Mesenchymal stem cell (in vitro differentiated cells and primary cell): ENCODE measurements at regions not wholly inside any gene's neighbourhood (a gene's known extent, or its start where the extent isn't known, plus 50 kb on each side); places are given as distances from the start of the nearest gene placed in this dataset.

Source experiments
- DNase-seq: peaks from one replicate; pipeline ENCODE4 v3.0.0-alpha.2; 2013
- H2AFZ ChIP-seq: one replicate; pipeline ENCODE4 v1.6.1; 2013; ENCODE audit warnings: low read depth, mild to moderate bottlenecking, control low read depth, inconsistent platforms, low read length, moderate library complexity
- H2AK5ac ChIP-seq: 2 replicates; pipeline ENCODE4 v1.6.1; 2013; ENCODE audit warnings: low read length, moderate library complexity, mild to moderate bottlenecking, inconsistent platforms; ENCODE audit not compliant: severe bottlenecking
- H2BK120ac ChIP-seq: one replicate; pipeline ENCODE4 v1.6.1; 2013; ENCODE audit warnings: low read depth, mild to moderate bottlenecking, inconsistent platforms, low read length, moderate library complexity
- H2BK12ac ChIP-seq, 2 experiments: one replicate each; pipeline ENCODE4 v1.6.1; 2013; ENCODE audit warnings: inconsistent platforms in 2 of 2, low read length in 2 of 2, mild to moderate bottlenecking in 2 of 2, moderate library complexity in 2 of 2, control low read depth in 1 of 2
- H2BK15ac ChIP-seq: one replicate; pipeline ENCODE4 v1.6.1; 2013; ENCODE audit warnings: mild to moderate bottlenecking, low read depth, inconsistent platforms; ENCODE audit not compliant: poor library complexity, severe bottlenecking
- H2BK5ac ChIP-seq: 2 replicates; pipeline ENCODE4 v1.6.1; 2013; ENCODE audit warnings: low read depth, mild to moderate bottlenecking, low read length, control low read depth, inconsistent platforms; ENCODE audit not compliant: poor library complexity, severe bottlenecking
- H3K14ac ChIP-seq, 2 experiments: one replicate each; pipeline ENCODE4 v1.6.1; 2013; ENCODE audit warnings: inconsistent platforms in 2 of 2, low read length in 2 of 2, control low read depth in 1 of 2, mild to moderate bottlenecking in 1 of 2, moderate library complexity in 1 of 2
- H3K18ac ChIP-seq, 2 experiments: one replicate each; pipeline ENCODE4 v1.6.1; 2013; ENCODE audit warnings: inconsistent platforms in 2 of 2, low read length in 2 of 2, control low read depth in 1 of 2, low read depth in 1 of 2, mild to moderate bottlenecking in 1 of 2
- H3K23ac ChIP-seq, 2 experiments: one replicate each; pipeline ENCODE4 v1.6.1; 2013; ENCODE audit warnings: inconsistent platforms in 2 of 2, low read length in 2 of 2, mild to moderate bottlenecking in 2 of 2, moderate library complexity in 2 of 2, control low read depth in 1 of 2
- H3K27ac ChIP-seq: 2 replicates; pipeline ENCODE4 v1.5.1; 2013; ENCODE audit warnings: mild to moderate bottlenecking, moderate library complexity, low read length, control low read depth, inconsistent platforms; ENCODE audit not compliant: poor library complexity, severe bottlenecking
- H3K27me3 ChIP-seq, 2 experiments: 2 replicates each; pipeline versions ENCODE4 v1.6.1 to v1.7.0; 2013; ENCODE audit warnings: low read length in 2 of 2, mild to moderate bottlenecking in 2 of 2, moderate library complexity in 2 of 2, control low read depth in 1 of 2, inconsistent platforms in 1 of 2; ENCODE audit not compliant: control insufficient read depth in 1 of 2, insufficient read depth in 1 of 2
- H3K36me3 ChIP-seq, 2 experiments: 2 replicates each; pipeline versions ENCODE4 v1.6.1 to v1.7.0; 2013; ENCODE audit warnings: low read length in 2 of 2, control low read depth in 1 of 2, inconsistent platforms in 1 of 2, low read depth in 1 of 2, mild to moderate bottlenecking in 1 of 2; ENCODE audit not compliant: insufficient read depth in 2 of 2, control insufficient read depth in 1 of 2
- H3K4ac ChIP-seq, 2 experiments: one replicate each; pipeline ENCODE4 v1.6.1; 2013; ENCODE audit warnings: inconsistent platforms in 2 of 2, low read length in 2 of 2, mild to moderate bottlenecking in 2 of 2, moderate library complexity in 2 of 2, control low read depth in 1 of 2, low read depth in 1 of 2
- H3K4me1 ChIP-seq: 2 replicates; pipeline ENCODE4 v1.6.1; 2013; ENCODE audit warnings: low read depth, low read length, control low read depth; ENCODE audit not compliant: control insufficient read depth, insufficient read depth
- H3K4me2 ChIP-seq: 2 replicates; pipeline ENCODE4 v1.6.1; 2013; ENCODE audit warnings: low read length, mild to moderate bottlenecking, inconsistent platforms; ENCODE audit not compliant: poor library complexity, severe bottlenecking
- H3K4me3 ChIP-seq, 2 experiments: 2 replicates each; pipeline versions ENCODE4 v1.5.1 to v1.7.0; 2013; ENCODE audit warnings: low read length in 2 of 2, mild to moderate bottlenecking in 2 of 2, control low read depth in 1 of 2, low read depth in 1 of 2; ENCODE audit not compliant: insufficient read depth in 1 of 2
- H3K79me1 ChIP-seq: replicated peaks from 2 replicates; pipeline ENCODE4 v1.6.1; 2013; ENCODE audit warnings: mild to moderate bottlenecking, control low read depth, low read length, inconsistent platforms; ENCODE audit not compliant: poor library complexity, severe bottlenecking
- H3K9ac ChIP-seq: 2 replicates; pipeline ENCODE4 v1.7.0; 2013; ENCODE audit warnings: mild to moderate bottlenecking, low read length, moderate library complexity
- H3K9me3 ChIP-seq: 2 replicates; pipeline ENCODE4 v1.7.0; 2013; ENCODE audit warnings: mild to moderate bottlenecking, low read length; ENCODE audit not compliant: control insufficient read depth
- H4K8ac ChIP-seq: one replicate; pipeline ENCODE4 v1.6.1; 2013; ENCODE audit warnings: inconsistent platforms, mild to moderate bottlenecking, low read length, moderate library complexity
- H4K91ac ChIP-seq: one replicate; pipeline ENCODE4 v1.6.1; 2013; ENCODE audit warnings: mild to moderate bottlenecking, low read length, inconsistent platforms
- WGBS: methylation state at CpG from one replicate; pipeline ENCODE4 v1.1.7; 2013; ENCODE audit warnings: mixed read lengths; 5-methylcytosine and 5-hydroxymethylcytosine counted together

GRCh38 chr17:77832180-77832560 lies 126.3 kb upstream of the TNRC6C start:
- DNase-seq: no peak
- peak overlapping the region; percentile 3 for H3K9ac ChIP-seq
- no peak overlapping the region for H2BK5ac ChIP-seq
- H4K91ac ChIP-seq: no peak overlapping the region
- H2BK120ac ChIP-seq: no peak overlapping the region
- H3K4ac ChIP-seq: no peak overlapping the region
- H2AFZ ChIP-seq: no peak overlapping the region
- no peaks in the 10 kb centered on the region for H3K9me3 ChIP-seq
- H2AK5ac ChIP-seq: peak overlapping the region; percentile 38
- no peak overlapping the region for H3K18ac ChIP-seq
- no peaks in the 10 kb centered on the region for H3K36me3 ChIP-seq
- peak overlapping the region; percentile 61 for H2BK15ac ChIP-seq
- no peak overlapping the region for H3K4me3 ChIP-seq
- H2BK12ac ChIP-seq: no peak overlapping the region
- H3K27me3 ChIP-seq: peaks cover 0 to 5% of the 10 kb centered on the region in 2 experiments
- peaks cover 37% of the 10 kb centered on the region for H3K4me1 ChIP-seq
- H3K23ac ChIP-seq: no peak overlapping the region
- no peak overlapping the region for H3K14ac ChIP-seq
- H3K79me1 ChIP-seq: no peaks in the 10 kb centered on the region
- 84% methylated on average over 7 of the region's 8 CpGs for WGBS
- no peak overlapping the region for H3K4me2 ChIP-seq
- no peak overlapping the region for H3K27ac ChIP-seq
- no peak overlapping the region for H4K8ac ChIP-seq

GRCh38 chr17:77833769-77834168 lies 124.7 kb upstream of the TNRC6C start:
- no peak overlapping the region for H4K8ac ChIP-seq
- no peaks in the 10 kb centered on the region for H3K79me1 ChIP-seq
- H3K36me3 ChIP-seq: no peaks in the 10 kb centered on the region
- H3K9me3 ChIP-seq: no peaks in the 10 kb centered on the region
- 92% methylated on average over 2 of the region's 5 CpGs for whole genome bisulfite sequencing
- DNase-seq: no peak
- no peak overlapping the region for H2BK12ac ChIP-seq
- no peak overlapping the region for H4K91ac ChIP-seq
- no peak overlapping the region for H3K4me2 ChIP-seq
- H3K4ac ChIP-seq: no peak overlapping the region
- no peak overlapping the region for H2AK5ac ChIP-seq
- no peak overlapping the region for H3K23ac ChIP-seq
- H3K27me3 ChIP-seq: no peaks in the 10 kb centered on the region
- no peak overlapping the region for H2AFZ ChIP-seq
- peaks cover 37% of the 10 kb centered on the region for H3K4me1 ChIP-seq
- H3K27ac ChIP-seq: no peak overlapping the region
- no peak overlapping the region for H3K4me3 ChIP-seq
- no peak overlapping the region for H3K14ac ChIP-seq
- H2BK120ac ChIP-seq: no peak overlapping the region
- H2BK5ac ChIP-seq: no peak overlapping the region
- no peak overlapping the region for H2BK15ac ChIP-seq
- no peak overlapping the region for H3K9ac ChIP-seq
- no peak overlapping the region for H3K18ac ChIP-seq

- H3K4ac ChIP-seq: no peak overlapping the region
- H3K4me1 ChIP-seq: peaks cover 34% of the 10 kb centered on the region
- peak overlapping the region; percentile 40 for H3K4me2 ChIP-seq
- H4K91ac ChIP-seq: no peak overlapping the region
- H3K4me3 ChIP-seq: peak overlapping the region in 1 of 2 experiments; percentile 43
- no peak overlapping the region for H4K8ac ChIP-seq
- no peaks in the 10 kb centered on the region for H3K9me3 ChIP-seq
- peak; percentile 84 for DNase-seq
- 20% methylated on average over 12 of the region's 12 CpGs for WGBS
- peak overlapping the region; percentile 34 for H3K9ac ChIP-seq
- peak overlapping the region; percentile 24 for H2AK5ac ChIP-seq
- H3K79me1 ChIP-seq: no peaks in the 10 kb centered on the region
- no peak overlapping the region for H2AFZ ChIP-seq
- no peak overlapping the region for H3K23ac ChIP-seq
- H3K36me3 ChIP-seq: no peaks in the 10 kb centered on the region
- no peak overlapping the region for H2BK120ac ChIP-seq
- H2BK15ac ChIP-seq: no peak overlapping the region
- H3K18ac ChIP-seq: peak overlapping the region in 1 of 2 experiments; percentile 32
- H2BK12ac ChIP-seq: peak overlapping the region in 1 of 2 experiments; percentile 47
- peak overlapping the region; percentile 35 for H3K27ac ChIP-seq
- H2BK5ac ChIP-seq: no peak overlapping the region
- H3K27me3 ChIP-seq: no peaks in the 10 kb centered on the region
- no peak overlapping the region for H3K14ac ChIP-seq
Measured at GRCh38 chr17:77834170-77835115, 124.1 kb upstream of the TNRC6C start.

- H3K23ac ChIP-seq: no peak overlapping the region
- H2BK12ac ChIP-seq: no peak overlapping the region
- H2BK5ac ChIP-seq: no peak overlapping the region
- H3K9me3 ChIP-seq: no peaks in the 10 kb centered on the region
- no peak overlapping the region for H3K4me2 ChIP-seq
- H4K8ac ChIP-seq: no peak overlapping the region
- H2BK120ac ChIP-seq: no peak overlapping the region
- H3K4me1 ChIP-seq: peaks cover 15% of the 10 kb centered on the region
- H3K27me3 ChIP-seq: no peaks in the 10 kb centered on the region
- H2AFZ ChIP-seq: no peak overlapping the region
- no peaks in the 10 kb centered on the region for H3K36me3 ChIP-seq
- 96% methylated on average over 3 of the region's 3 CpGs for WGBS
- no peak overlapping the region for H3K4ac ChIP-seq
- no peaks in the 10 kb centered on the region for H3K79me1 ChIP-seq
- no peak overlapping the region for H2AK5ac ChIP-seq
- peak; percentile 6 for DNase-seq
- H3K27ac ChIP-seq: no peak overlapping the region
- H2BK15ac ChIP-seq: no peak overlapping the region
- no peak overlapping the region for H3K4me3 ChIP-seq
- no peak overlapping the region for H3K18ac ChIP-seq
- no peak overlapping the region for H3K14ac ChIP-seq
- H3K9ac ChIP-seq: no peak overlapping the region
- H4K91ac ChIP-seq: no peak overlapping the region
Measured at GRCh38 chr17:77836557-77837041, 121.9 kb upstream of the TNRC6C start.
